D721Med (cell line): ENCODE measurements at regions not wholly inside any gene's neighbourhood (a gene's known extent, or its start where the extent isn't known, plus 50 kb on each side); places are given as distances from the start of the nearest gene placed in this dataset.
"Not testable (repeated sequence)": the region's sequence is repeated elsewhere in the genome, so short reads cannot be mapped to it uniquely, and the experiment has no call there.

ENCODE experiments used
- DNase-seq: peaks from one replicate; pipeline ENCODE4 v3.0.0; 2011; ENCODE audit warnings: low spot score; ENCODE audit not compliant: insufficient read length
- FAIRE-seq: peaks from 2 replicates; lab custom pipeline; 2011; peaks lifted over from hg19 to GRCh38; lab: Jason Lieb, UNC
- CTCF ChIP-seq: IDR thresholded peaks from 2 replicates; pipeline ENCODE4 v1.5.1; 2012; ENCODE audit warnings: mild to moderate bottlenecking, control low read depth; ENCODE audit not compliant: insufficient read depth; ENCODE audit errors: missing control alignments

- no peak for DNase-seq
- TF ChIP-seq CTCF = no peak
- FAIRE-seq = no peak
Measured at GRCh38 chr5:136840601-136841000, 475.3 kb upstream of the TRPC7 start.

- FAIRE-seq = no peak
- no peak for DNase-seq
- TF ChIP-seq CTCF = no peak
Measured at GRCh38 chr5:136836093-136836492, 470.7 kb upstream of the TRPC7 start.

GRCh38 chr5:136820848-136821247 is 455.5 kb upstream of the TRPC7 start:
- DNase-seq (no peak), FAIRE-seq (no peak)
- TF ChIP-seq CTCF = no peak

GRCh38 chr5:136819526-136820302 is 454.4 kb upstream of the TRPC7 start:
- TF ChIP-seq CTCF = no peak
- FAIRE-seq (no peak), DNase-seq (no peak)

- no peak for TF ChIP-seq CTCF
- FAIRE-seq = no peak
- no peak for DNase-seq
Measured at GRCh38 chr5:136816327-136816726, 451.0 kb upstream of the TRPC7 start.

- TF ChIP-seq CTCF = no peak
- FAIRE-seq (no peak), DNase-seq (no peak)
Measured at GRCh38 chr5:136814619-136815378, 449.5 kb upstream of the TRPC7 start.

- not testable (repeated sequence) for DNase-seq, FAIRE-seq
Measured at GRCh38 chr5:136812270-136812669, 446.9 kb upstream of the TRPC7 start.
